ENCODE measurements at regions not wholly inside any gene's neighbourhood (a gene's known extent, or its start where the extent isn't known, plus 50 kb on each side); places are given as distances from the start of the nearest gene placed in this dataset.

- no peak for DNase-seq
Measured at GRCh38 chr12:89762498-89763170, 54.0 kb upstream of the ATP2B1 start.

GRCh38 chr12:89760783-89761182, 52.1 kb upstream of the ATP2B1 start:
- no peak for DNase-seq

Data from hindlimb muscle (tissue), 1 donor.